Ovary (tissue), 3 donors: ENCODE measurements at regions not wholly inside any gene's neighbourhood (a gene's known extent, or its start where the extent isn't known, plus 50 kb on each side); places are given as distances from the start of the nearest gene placed in this dataset.

Source experiments
- EP300 ChIP-seq: sonication (generic); formaldehyde crosslinking; IDR thresholded peaks from one replicate; pipeline ENCODE4 v1.6.1; 2017; ENCODE audit warnings: antibody characterized with exemption
- POLR2A ChIP-seq: fragments of 450-650 bp; IDR thresholded peaks from one replicate; pipeline ENCODE4 v1.6.1; 2017; ENCODE audit warnings: antibody characterized with exemption, mild to moderate bottlenecking, moderate library complexity
- TF ChIP-seq, protein P1 (sequence below), 3 donors: fragments of 450-650 bp in 2 of 3; fragments of 200-600 bp in 1 of 3; IDR thresholded peaks; one replicate each; pipeline versions ENCODE4 v1.5.1 to v1.8.0; 2016 to 2022; ENCODE audit warnings: antibody characterized with exemption in 3 of 3, mild to moderate bottlenecking in 1 of 3
- donor health status: DM: no; HTN: no; CAD: no.

DNA sequence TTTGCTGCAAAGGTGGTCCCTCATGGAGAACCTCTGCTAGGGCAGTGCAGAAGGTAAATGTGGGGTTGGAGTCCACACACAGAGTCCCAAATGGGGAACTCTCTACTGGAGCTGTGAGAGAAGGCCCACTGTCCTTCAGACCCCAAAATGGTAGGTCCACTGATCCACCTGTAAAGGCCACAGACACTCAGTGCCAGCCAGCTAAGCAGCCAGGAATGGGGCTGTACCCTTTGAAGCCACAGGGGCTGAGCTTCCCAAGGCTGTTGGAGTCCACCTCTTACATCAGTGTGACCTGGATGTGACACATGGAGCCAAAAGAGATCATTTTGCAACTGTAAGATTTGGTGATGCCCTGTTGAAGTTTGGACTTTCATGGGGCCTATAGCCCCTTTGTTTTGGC, 252.4 kb upstream of the GULP1 start:
- TF ChIP-seq, protein P1, sequence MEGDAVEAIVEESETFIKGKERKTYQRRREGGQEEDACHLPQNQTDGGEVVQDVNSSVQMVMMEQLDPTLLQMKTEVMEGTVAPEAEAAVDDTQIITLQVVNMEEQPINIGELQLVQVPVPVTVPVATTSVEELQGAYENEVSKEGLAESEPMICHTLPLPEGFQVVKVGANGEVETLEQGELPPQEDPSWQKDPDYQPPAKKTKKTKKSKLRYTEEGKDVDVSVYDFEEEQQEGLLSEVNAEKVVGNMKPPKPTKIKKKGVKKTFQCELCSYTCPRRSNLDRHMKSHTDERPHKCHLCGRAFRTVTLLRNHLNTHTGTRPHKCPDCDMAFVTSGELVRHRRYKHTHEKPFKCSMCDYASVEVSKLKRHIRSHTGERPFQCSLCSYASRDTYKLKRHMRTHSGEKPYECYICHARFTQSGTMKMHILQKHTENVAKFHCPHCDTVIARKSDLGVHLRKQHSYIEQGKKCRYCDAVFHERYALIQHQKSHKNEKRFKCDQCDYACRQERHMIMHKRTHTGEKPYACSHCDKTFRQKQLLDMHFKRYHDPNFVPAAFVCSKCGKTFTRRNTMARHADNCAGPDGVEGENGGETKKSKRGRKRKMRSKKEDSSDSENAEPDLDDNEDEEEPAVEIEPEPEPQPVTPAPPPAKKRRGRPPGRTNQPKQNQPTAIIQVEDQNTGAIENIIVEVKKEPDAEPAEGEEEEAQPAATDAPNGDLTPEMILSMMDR (IDR thresholded peaks at IDR 0.05), result no peak
- no peak for TF ChIP-seq POLR2A
- no peak for TF ChIP-seq EP300
